ENCODE measurements at regions not wholly inside any gene's neighbourhood (a gene's known extent, or its start where the extent isn't known, plus 50 kb on each side); places are given as distances from the start of the nearest gene placed in this dataset.
A peak's percentile ranks its signal among the peaks of the same experiment; 100 is the strongest.

- no peak for DNase-seq
- Histone ChIP-seq H2AFZ (ENCODE audit: low read depth, low read length) (no peak overlapping the region), H3K27me3 (ENCODE audit: control insufficient read depth in 1 of 2, insufficient read depth in 1 of 2, low read length in 2 of 2) (peaks cover 6 to 9% of the 10 kb centered on the region in 2 experiments), H2BK5ac (ENCODE audit: low read depth, low read length, poor library complexity, severe bottlenecking) (no peak overlapping the region), H3K4ac (ENCODE audit: low read depth in 1 of 2, low read length in 2 of 2) (no peak overlapping the region), H3K23ac (ENCODE audit: low read length in 2 of 2) (no peak overlapping the region), H2AK5ac (ENCODE audit: low read length, severe bottlenecking) (no peak overlapping the region), H3K4me1 (ENCODE audit: control insufficient read depth, insufficient read depth, low read depth, low read length) (no peaks in the 10 kb centered on the region), H3K9me3 (ENCODE audit: control insufficient read depth, low read length) (no peaks in the 10 kb centered on the region), H3K4me2 (ENCODE audit: low read length, poor library complexity, severe bottlenecking) (no peak overlapping the region), H3K4me3 (ENCODE audit: insufficient read depth in 1 of 2, low read depth in 1 of 2, low read length in 2 of 2) (no peak overlapping the region), H2BK12ac (ENCODE audit: low read length in 2 of 2) (no peak overlapping the region), H3K14ac (ENCODE audit: low read length in 2 of 2) (no peak overlapping the region), H3K27ac (ENCODE audit: low read length, poor library complexity, severe bottlenecking) (no peak overlapping the region), H3K36me3 (ENCODE audit: control insufficient read depth in 1 of 2, insufficient read depth in 2 of 2, low read depth in 1 of 2, low read length in 2 of 2) (no peaks in the 10 kb centered on the region), H3K18ac (ENCODE audit: low read depth in 1 of 2, low read length in 2 of 2) (no peak overlapping the region), H2BK120ac (ENCODE audit: low read depth, low read length) (no peak overlapping the region), H3K9ac (ENCODE audit: low read length) (no peak overlapping the region), H4K8ac (ENCODE audit: low read length) (no peak overlapping the region), H4K91ac (ENCODE audit: low read length) (no peak overlapping the region), H2BK15ac (ENCODE audit: low read depth, poor library complexity, severe bottlenecking) (no peak overlapping the region), H3K79me1 (replicated peaks; ENCODE audit: low read length, poor library complexity, severe bottlenecking) (no peaks in the 10 kb centered on the region)
- 84% methylated on average over 2 of the region's 3 CpGs for WGBS
Measured at GRCh38 chr14:34020014-34020413, 69.1 kb upstream of the EGLN3 start.

- WGBS = 87% methylated on average over 17 of the region's 17 CpGs
- no peak overlapping the region for H3K14ac ChIP-seq (ENCODE audit: low read length in 2 of 2)
- no peaks in the 10 kb centered on the region for H3K79me1 ChIP-seq (replicated peaks; ENCODE audit: low read length, poor library complexity, severe bottlenecking)
- no peak overlapping the region for H3K4me2 ChIP-seq (ENCODE audit: low read length, poor library complexity, severe bottlenecking)
- peak overlapping the region in 1 of 2 experiments; percentile 73 for H3K4me3 ChIP-seq (ENCODE audit: insufficient read depth in 1 of 2, low read depth in 1 of 2, low read length in 2 of 2)
- no peak overlapping the region for H2BK120ac ChIP-seq (ENCODE audit: low read depth, low read length)
- no peak for DNase-seq
- no peak overlapping the region for H3K4ac ChIP-seq (ENCODE audit: low read depth in 1 of 2, low read length in 2 of 2)
- no peak overlapping the region for H2BK15ac ChIP-seq (ENCODE audit: low read depth, poor library complexity, severe bottlenecking)
- H3K27ac ChIP-seq (ENCODE audit: low read length, poor library complexity, severe bottlenecking) = no peak overlapping the region
- H2BK5ac ChIP-seq (ENCODE audit: low read depth, low read length, poor library complexity, severe bottlenecking) = no peak overlapping the region
- no peak overlapping the region for H3K23ac ChIP-seq (ENCODE audit: low read length in 2 of 2)
- H2BK12ac ChIP-seq (ENCODE audit: low read length in 2 of 2) = no peak overlapping the region
- peak overlapping the region; percentile 58 for H3K9ac ChIP-seq (ENCODE audit: low read length)
- peaks cover 6 to 9% of the 10 kb centered on the region in 2 experiments for H3K27me3 ChIP-seq (ENCODE audit: control insufficient read depth in 1 of 2, insufficient read depth in 1 of 2, low read length in 2 of 2)
- no peaks in the 10 kb centered on the region for H3K9me3 ChIP-seq (ENCODE audit: control insufficient read depth, low read length)
- H4K8ac ChIP-seq (ENCODE audit: low read length) = no peak overlapping the region
- no peak overlapping the region for H2AFZ ChIP-seq (ENCODE audit: low read depth, low read length)
- H3K4me1 ChIP-seq (ENCODE audit: control insufficient read depth, insufficient read depth, low read depth, low read length) = no peaks in the 10 kb centered on the region
- H4K91ac ChIP-seq (ENCODE audit: low read length) = no peak overlapping the region
- no peak overlapping the region for H3K18ac ChIP-seq (ENCODE audit: low read depth in 1 of 2, low read length in 2 of 2)
- H2AK5ac ChIP-seq (ENCODE audit: low read length, severe bottlenecking) = no peak overlapping the region
- H3K36me3 ChIP-seq (ENCODE audit: control insufficient read depth in 1 of 2, insufficient read depth in 2 of 2, low read depth in 1 of 2, low read length in 2 of 2) = no peaks in the 10 kb centered on the region
Measured at GRCh38 chr14:34018564-34019244, 67.8 kb upstream of the EGLN3 start.

GRCh38 chr14:34018125-34018524, 67.3 kb upstream of the EGLN3 start:
- Histone ChIP-seq H3K4me1 (ENCODE audit: control insufficient read depth, insufficient read depth, low read depth, low read length) (no peaks in the 10 kb centered on the region), H3K4me3 (ENCODE audit: insufficient read depth in 1 of 2, low read depth in 1 of 2, low read length in 2 of 2) (peak overlapping the region in 1 of 2 experiments; percentile 73), H3K4ac (ENCODE audit: low read depth in 1 of 2, low read length in 2 of 2) (no peak overlapping the region), H3K18ac (ENCODE audit: low read depth in 1 of 2, low read length in 2 of 2) (no peak overlapping the region), H3K9me3 (ENCODE audit: control insufficient read depth, low read length) (no peaks in the 10 kb centered on the region), H2BK12ac (ENCODE audit: low read length in 2 of 2) (no peak overlapping the region), H3K79me1 (replicated peaks; ENCODE audit: low read length, poor library complexity, severe bottlenecking) (no peaks in the 10 kb centered on the region), H2BK15ac (ENCODE audit: low read depth, poor library complexity, severe bottlenecking) (no peak overlapping the region), H2BK5ac (ENCODE audit: low read depth, low read length, poor library complexity, severe bottlenecking) (no peak overlapping the region), H2AK5ac (ENCODE audit: low read length, severe bottlenecking) (no peak overlapping the region), H3K23ac (ENCODE audit: low read length in 2 of 2) (no peak overlapping the region), H3K36me3 (ENCODE audit: control insufficient read depth in 1 of 2, insufficient read depth in 2 of 2, low read depth in 1 of 2, low read length in 2 of 2) (no peaks in the 10 kb centered on the region), H3K4me2 (ENCODE audit: low read length, poor library complexity, severe bottlenecking) (no peak overlapping the region), H4K8ac (ENCODE audit: low read length) (no peak overlapping the region), H3K27ac (ENCODE audit: low read length, poor library complexity, severe bottlenecking) (no peak overlapping the region), H2BK120ac (ENCODE audit: low read depth, low read length) (no peak overlapping the region), H2AFZ (ENCODE audit: low read depth, low read length) (no peak overlapping the region), H3K27me3 (ENCODE audit: control insufficient read depth in 1 of 2, insufficient read depth in 1 of 2, low read length in 2 of 2) (peaks cover 6 to 9% of the 10 kb centered on the region in 2 experiments), H3K9ac (ENCODE audit: low read length) (peak overlapping the region; percentile 58), H3K14ac (ENCODE audit: low read length in 2 of 2) (no peak overlapping the region), H4K91ac (ENCODE audit: low read length) (no peak overlapping the region)
- 93% methylated on average over 4 of the region's 5 CpGs for WGBS
- no peak for DNase-seq

DNA sequence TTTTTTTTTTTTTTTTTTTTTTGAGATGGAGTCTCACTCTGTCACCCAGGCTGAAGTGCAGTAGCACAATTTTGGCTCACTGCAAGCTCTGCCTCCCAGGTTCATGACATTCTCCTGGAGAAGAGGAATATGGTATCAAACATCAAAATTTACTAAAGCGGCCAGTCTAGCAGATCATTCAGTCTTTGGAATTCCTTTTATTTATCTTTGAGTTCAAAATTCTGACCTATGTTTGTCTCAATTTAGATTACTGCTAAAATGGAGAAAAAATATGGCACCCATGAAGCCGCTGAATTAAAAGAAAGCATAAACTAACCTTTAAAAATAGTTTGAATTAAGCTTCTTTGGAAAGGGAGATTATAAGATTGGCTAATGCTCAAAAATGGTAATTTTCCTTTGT, 64.5 kb upstream of the EGLN3 start:
- peaks cover 0 to 16% of the 10 kb centered on the region in 2 experiments for H3K27me3 ChIP-seq (ENCODE audit: control insufficient read depth in 1 of 2, insufficient read depth in 1 of 2, low read length in 2 of 2)
- H3K4me2 ChIP-seq (ENCODE audit: low read length, poor library complexity, severe bottlenecking) = no peak overlapping the region
- H2BK15ac ChIP-seq (ENCODE audit: low read depth, poor library complexity, severe bottlenecking) = no peak overlapping the region
- no peak overlapping the region for H2BK12ac ChIP-seq (ENCODE audit: low read length in 2 of 2)
- no peak for DNase-seq
- no peak overlapping the region for H3K4me3 ChIP-seq (ENCODE audit: insufficient read depth in 1 of 2, low read depth in 1 of 2, low read length in 2 of 2)
- H3K27ac ChIP-seq (ENCODE audit: low read length, poor library complexity, severe bottlenecking) = no peak overlapping the region
- H2BK5ac ChIP-seq (ENCODE audit: low read depth, low read length, poor library complexity, severe bottlenecking) = no peak overlapping the region
- no peak overlapping the region for H3K18ac ChIP-seq (ENCODE audit: low read depth in 1 of 2, low read length in 2 of 2)
- H3K9ac ChIP-seq (ENCODE audit: low read length) = no peak overlapping the region
- no peak overlapping the region for H3K4ac ChIP-seq (ENCODE audit: low read depth in 1 of 2, low read length in 2 of 2)
- no peak overlapping the region for H2BK120ac ChIP-seq (ENCODE audit: low read depth, low read length)
- H4K91ac ChIP-seq (ENCODE audit: low read length) = no peak overlapping the region
- no peak overlapping the region for H2AFZ ChIP-seq (ENCODE audit: low read depth, low read length)
- no CpG with 5 or more reads among the region's 2 CpGs for WGBS
- no peaks in the 10 kb centered on the region for H3K4me1 ChIP-seq (ENCODE audit: control insufficient read depth, insufficient read depth, low read depth, low read length)
- H3K79me1 ChIP-seq (replicated peaks; ENCODE audit: low read length, poor library complexity, severe bottlenecking) = no peaks in the 10 kb centered on the region
- H3K9me3 ChIP-seq (ENCODE audit: control insufficient read depth, low read length) = no peaks in the 10 kb centered on the region
- no peak overlapping the region for H3K14ac ChIP-seq (ENCODE audit: low read length in 2 of 2)
- no peaks in the 10 kb centered on the region for H3K36me3 ChIP-seq (ENCODE audit: control insufficient read depth in 1 of 2, insufficient read depth in 2 of 2, low read depth in 1 of 2, low read length in 2 of 2)
- H4K8ac ChIP-seq (ENCODE audit: low read length) = no peak overlapping the region
- no peak overlapping the region for H3K23ac ChIP-seq (ENCODE audit: low read length in 2 of 2)
- no peak overlapping the region for H2AK5ac ChIP-seq (ENCODE audit: low read length, severe bottlenecking)

Measured in mesenchymal stem cell (in vitro differentiated cells and primary cell).